AG09319 (cell line): ENCODE measurements at regions not wholly inside any gene's neighbourhood (a gene's known extent, or its start where the extent isn't known, plus 50 kb on each side); places are given as distances from the start of the nearest gene placed in this dataset.
"Not testable (repeated sequence)": the region's sequence is repeated elsewhere in the genome, so short reads cannot be mapped to it uniquely, and the experiment has no call there.

Experiments used
- DNase-seq: peaks from one replicate; pipeline ENCODE4 v3.0.0-alpha.2; 2010; ENCODE audit warnings: low read depth; ENCODE audit errors: extremely low read depth
- TF ChIP-seq, protein P1 (sequence below): IDR thresholded peaks from 2 replicates; pipeline ENCODE4 v1.5.1; 2011; ENCODE audit warnings: low read depth, mild to moderate bottlenecking, inconsistent platforms, low read length, moderate library complexity

DNA sequence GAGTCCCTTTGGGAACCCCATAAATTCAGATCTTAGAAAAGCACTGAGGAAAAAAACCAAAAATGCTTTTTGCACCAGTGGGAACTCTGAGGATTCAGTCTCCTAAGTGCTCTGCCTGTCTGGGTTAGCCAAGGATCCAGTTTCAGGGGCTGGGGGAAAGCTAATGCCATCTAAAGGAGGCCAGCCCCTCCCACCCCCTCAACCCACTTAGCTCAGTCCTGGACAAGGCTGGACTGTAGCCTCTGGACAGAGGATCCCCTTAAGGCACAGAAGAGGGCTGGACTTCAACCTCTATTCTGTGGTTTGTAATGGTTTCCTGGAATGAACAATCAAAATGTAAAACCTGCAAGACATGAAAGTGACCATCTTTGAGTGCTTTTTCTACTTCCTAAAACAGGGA is 356.1 kb upstream of the ZFHX3 start:
- no peak for DNase-seq

DNA sequence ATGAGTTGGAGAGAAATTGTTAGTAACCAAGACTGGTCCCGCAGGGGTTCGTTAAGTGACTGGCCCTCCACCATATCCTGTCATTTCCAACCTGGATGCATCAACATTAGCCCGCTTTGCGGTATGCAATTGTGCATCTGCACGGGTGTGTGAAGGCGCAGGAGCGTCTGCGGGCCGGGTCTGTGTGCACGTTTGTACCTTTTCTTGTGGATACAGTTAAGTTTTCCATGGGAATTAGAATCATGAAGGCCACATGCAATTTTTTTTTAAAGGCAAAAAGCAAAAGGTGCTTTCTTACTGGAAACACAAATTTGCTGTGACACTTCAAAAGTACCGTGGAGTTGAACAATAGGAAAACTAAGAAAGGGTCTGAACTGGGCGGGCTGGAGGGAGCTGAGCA is 355.4 kb upstream of the ZFHX3 start:
- DNase-seq, result no peak
- TF ChIP-seq, protein P1, sequence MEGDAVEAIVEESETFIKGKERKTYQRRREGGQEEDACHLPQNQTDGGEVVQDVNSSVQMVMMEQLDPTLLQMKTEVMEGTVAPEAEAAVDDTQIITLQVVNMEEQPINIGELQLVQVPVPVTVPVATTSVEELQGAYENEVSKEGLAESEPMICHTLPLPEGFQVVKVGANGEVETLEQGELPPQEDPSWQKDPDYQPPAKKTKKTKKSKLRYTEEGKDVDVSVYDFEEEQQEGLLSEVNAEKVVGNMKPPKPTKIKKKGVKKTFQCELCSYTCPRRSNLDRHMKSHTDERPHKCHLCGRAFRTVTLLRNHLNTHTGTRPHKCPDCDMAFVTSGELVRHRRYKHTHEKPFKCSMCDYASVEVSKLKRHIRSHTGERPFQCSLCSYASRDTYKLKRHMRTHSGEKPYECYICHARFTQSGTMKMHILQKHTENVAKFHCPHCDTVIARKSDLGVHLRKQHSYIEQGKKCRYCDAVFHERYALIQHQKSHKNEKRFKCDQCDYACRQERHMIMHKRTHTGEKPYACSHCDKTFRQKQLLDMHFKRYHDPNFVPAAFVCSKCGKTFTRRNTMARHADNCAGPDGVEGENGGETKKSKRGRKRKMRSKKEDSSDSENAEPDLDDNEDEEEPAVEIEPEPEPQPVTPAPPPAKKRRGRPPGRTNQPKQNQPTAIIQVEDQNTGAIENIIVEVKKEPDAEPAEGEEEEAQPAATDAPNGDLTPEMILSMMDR, result no peak

More for the DNA sequence above, 356.1 kb upstream of the ZFHX3 start:
- TF ChIP-seq, protein P1, result no peak

DNA sequence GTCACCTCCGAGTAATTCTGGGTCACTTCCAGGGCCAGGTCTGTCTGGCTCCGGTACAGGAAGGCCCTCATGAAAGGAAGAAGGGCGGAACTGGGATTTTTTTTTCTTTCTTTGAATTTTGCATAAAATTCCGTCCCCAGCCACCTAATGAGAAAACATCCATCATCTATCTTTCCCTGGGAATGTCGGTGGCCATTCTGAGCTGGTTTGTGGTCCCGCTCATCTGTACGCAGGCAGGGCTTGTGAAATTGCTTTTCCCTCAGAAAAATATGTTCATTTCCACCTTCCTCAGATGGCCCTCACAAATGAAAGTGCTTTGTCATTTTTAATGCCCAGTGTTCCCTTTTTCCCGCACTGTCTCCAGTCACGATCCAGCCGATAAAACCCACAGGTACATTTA is 353.0 kb upstream of the ZFHX3 start:
- no peak for DNase-seq
- TF ChIP-seq, protein P1, result no peak

DNA sequence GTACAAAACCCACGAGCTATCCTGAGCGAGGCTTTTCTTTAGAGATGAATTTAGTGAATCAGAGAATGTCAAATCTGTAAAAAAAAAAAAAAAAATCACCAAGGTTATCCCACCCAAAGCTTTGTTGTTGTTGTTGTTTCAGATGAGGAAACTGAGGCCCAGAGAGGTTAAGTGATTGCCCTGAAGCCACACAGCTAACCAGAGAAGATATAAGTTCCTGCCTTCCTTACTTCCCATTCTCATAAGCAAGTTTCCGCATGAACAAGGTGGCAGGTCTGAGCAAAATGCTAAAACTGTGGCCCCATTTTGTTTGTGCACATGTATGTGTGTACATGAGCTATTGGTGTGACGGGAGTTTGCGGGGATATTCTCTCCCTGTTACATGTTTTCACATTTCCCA is 352.1 kb upstream of the ZFHX3 start:
- TF ChIP-seq, protein P1, result no peak
- DNase-seq, result no peak

- TF ChIP-seq, protein P1, result no peak
- DNase-seq, result no peak
These were observed 351.6 kb upstream of the ZFHX3 start for GRCh38 chr16:73399486-73399885.

DNA sequence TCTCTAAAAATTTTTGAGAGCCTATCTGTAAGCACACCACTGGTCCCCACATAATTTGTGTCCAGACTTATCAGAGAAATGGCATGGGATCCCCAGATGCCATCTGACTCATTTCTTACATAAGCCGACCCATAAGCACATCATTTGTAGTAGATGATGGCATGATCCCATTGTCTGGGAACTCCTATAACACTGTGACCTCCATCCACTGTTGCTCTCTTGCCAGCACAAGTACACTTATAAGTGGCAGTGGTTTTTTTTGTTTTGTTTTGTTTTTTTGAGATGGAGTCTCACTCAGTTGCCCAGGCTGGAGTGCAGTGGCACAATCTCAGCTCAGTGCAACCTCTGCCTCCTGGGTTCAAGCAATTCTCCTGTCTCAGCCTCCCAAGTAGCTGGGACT is 350.7 kb upstream of the ZFHX3 start:
- not testable (repeated sequence) for DNase-seq

- TF ChIP-seq, protein P1, result no peak
- DNase-seq, result no peak
These were observed 348.6 kb upstream of the ZFHX3 start for GRCh38 chr16:73396556-73396955.

DNA sequence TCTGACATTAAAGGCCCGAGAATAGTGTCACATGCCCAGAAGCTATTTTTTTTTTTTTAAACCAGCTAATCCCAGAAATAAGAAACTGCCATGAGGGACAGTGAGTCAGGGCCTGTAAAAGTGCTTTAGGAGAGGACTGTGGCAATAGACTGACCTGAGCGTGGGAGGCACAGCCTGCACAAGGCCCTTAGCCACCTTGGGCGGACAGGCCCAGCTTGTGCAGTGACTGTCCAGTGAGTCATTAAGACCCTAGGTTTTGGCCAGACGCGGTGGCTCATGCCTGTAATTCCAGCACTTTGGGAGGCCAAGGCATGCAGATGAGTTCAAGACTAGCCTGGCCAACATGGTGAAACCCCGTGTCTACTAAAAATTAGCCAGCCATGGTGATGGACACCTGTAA is 343.0 kb upstream of the ZFHX3 start:
- DNase-seq, result no peak
- TF ChIP-seq, protein P1, result no peak
